Activated CD4-positive, alpha-beta memory T cell treated with anti-CD3 and anti-CD28 coated beads for 36 hours (primary cell): ENCODE measurements at regions not wholly inside any gene's neighbourhood (a gene's known extent, or its start where the extent isn't known, plus 50 kb on each side); places are given as distances from the start of the nearest gene placed in this dataset.
"Not testable (repeated sequence)": the region's sequence is repeated elsewhere in the genome, so short reads cannot be mapped to it uniquely, and the experiment has no call there.

Experiments used
- CTCF ChIA-PET: fragments of 350-600 bp; sonication (Branson Sonifier 250); formaldehyde crosslinking; loops from one replicate; lab custom pipeline; 2021; ENCODE audit warnings: antibody characterized with exemption, inconsistent platforms; lab: Charles Lee
- POLR2A ChIA-PET: fragments of 350-600 bp; sonication (Branson Sonifier 250); formaldehyde crosslinking; loops from one replicate; lab custom pipeline; 2021; ENCODE audit warnings: antibody characterized with exemption; lab: Charles Lee
- DNase-seq: peaks from one replicate; pipeline ENCODE4 v3.0.0-alpha.2; 2020
- H3K27ac Mint-ChIP-seq: one replicate; pipeline ENCODE4 v1.8.0; 2021; ENCODE audit warnings: mixed read lengths
- H3K27me3 Mint-ChIP-seq: one replicate; pipeline ENCODE4 v1.8.0; 2021; ENCODE audit warnings: mixed read lengths
- H3K36me3 Mint-ChIP-seq: one replicate; pipeline ENCODE4 v1.8.0; 2021; ENCODE audit warnings: mixed read lengths
- H3K4me1 Mint-ChIP-seq: one replicate; pipeline ENCODE4 v1.8.0; 2021; ENCODE audit warnings: low read depth, mixed read lengths
- H3K4me3 Mint-ChIP-seq: one replicate; pipeline ENCODE4 v1.8.0; 2021; ENCODE audit warnings: mild to moderate bottlenecking, mixed read lengths
- H3K9me3 Mint-ChIP-seq: one replicate; pipeline ENCODE4 v1.8.0; 2021; ENCODE audit warnings: mixed read lengths
- intact Hi-C: fragments of 100-400 bp; cut with micrococcal nuclease; formaldehyde crosslinking; loops from one replicate; pipeline ENCODE4 v1.15.1; 2023

DNA sequence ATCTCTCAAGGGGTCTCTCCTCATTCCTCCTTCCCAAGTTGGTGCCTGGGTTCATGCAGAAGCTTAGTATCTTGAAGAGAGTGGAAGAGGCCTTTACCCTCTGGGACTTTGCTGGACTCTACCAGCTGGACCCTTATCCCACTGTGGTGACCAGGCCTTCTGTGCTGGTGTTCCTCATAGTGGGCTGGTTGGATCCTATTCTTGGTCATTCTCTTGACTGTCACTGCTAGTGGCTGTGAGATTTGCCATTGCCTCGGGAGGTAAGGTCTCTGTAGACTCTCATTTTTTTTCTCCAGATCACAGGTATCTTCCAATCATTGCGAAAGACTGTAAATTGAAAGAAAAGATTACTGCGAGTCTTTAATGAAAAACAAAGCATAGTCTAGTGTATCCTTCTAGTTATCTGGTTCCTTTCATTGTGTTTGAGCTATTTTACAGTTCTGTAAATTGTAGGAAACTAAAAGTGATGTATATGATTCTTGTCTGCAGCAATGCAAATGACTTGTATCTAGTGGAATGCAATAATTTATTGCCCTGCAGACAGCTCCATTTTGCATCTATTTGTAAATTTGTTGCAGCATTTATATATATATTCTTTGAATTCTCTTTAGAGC lies 217.9 kb downstream of the AEBP2 start:
- Mint-ChIP-seq H3K4me3 (no peak overlapping the region), H3K36me3 (no peaks in the 10 kb centered on the region), H3K27ac (no peak overlapping the region), H3K4me1 (peaks cover 4% of the 10 kb centered on the region), H3K27me3 (no peaks in the 10 kb centered on the region), H3K9me3 (no peaks in the 10 kb centered on the region)
- ChIA-PET POLR2A (no interaction called here), CTCF (no interaction called here)
- no peak for DNase-seq
- intact Hi-C loops = no loop called here

DNA sequence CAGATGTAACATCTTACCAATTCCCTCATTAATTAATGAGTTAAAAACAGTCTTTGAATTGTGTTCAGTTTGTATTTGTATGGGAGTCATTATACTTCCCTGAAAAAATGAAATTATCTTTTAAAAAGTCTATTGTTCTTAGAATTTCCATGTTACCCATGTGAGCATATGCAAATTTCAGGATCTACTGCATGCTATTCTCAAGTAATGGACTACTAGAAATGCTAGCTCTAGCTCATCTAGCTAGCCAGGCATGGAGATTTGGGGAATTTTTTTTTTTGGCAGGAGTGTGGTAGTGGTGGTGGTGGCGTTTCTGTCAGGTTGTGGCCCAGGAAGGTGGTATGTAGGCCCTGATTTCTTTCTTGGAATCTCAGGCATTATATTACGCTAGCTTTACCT lies 218.4 kb downstream of the AEBP2 start:
- H3K27me3 Mint-ChIP-seq = no peaks in the 10 kb centered on the region
- H3K4me3 Mint-ChIP-seq = no peak overlapping the region
- ChIA-PET POLR2A (no interaction called here), CTCF (no interaction called here)
- no peak overlapping the region for H3K27ac Mint-ChIP-seq
- H3K9me3 Mint-ChIP-seq = no peaks in the 10 kb centered on the region
- no peak for DNase-seq
- H3K4me1 Mint-ChIP-seq = peaks cover 4% of the 10 kb centered on the region
- H3K36me3 Mint-ChIP-seq = no peaks in the 10 kb centered on the region
- intact Hi-C loops = no loop called here

DNA sequence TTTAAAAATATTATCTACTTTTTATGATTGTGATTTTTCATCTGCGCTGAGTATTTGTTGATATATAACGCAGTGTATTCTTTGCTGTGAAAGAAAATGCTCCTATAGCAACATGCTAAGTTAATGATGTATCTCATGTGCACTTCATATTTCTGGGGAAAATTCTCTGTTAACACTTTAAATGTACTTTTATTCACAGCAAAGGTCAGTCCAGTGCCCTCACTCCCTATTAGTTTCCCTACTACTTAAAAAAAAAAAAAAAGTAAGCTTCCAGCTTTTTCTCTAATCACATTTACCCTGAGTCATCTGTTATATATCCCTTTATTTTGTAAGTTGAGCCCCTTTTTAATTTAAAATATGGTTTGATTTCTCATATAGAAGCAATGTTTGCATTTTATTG lies 219.8 kb downstream of the AEBP2 start:
- Mint-ChIP-seq H3K4me1 (peaks cover 4% of the 10 kb centered on the region), H3K4me3 (no peak overlapping the region), H3K36me3 (no peaks in the 10 kb centered on the region), H3K27me3 (no peaks in the 10 kb centered on the region), H3K27ac (no peak overlapping the region), H3K9me3 (peaks cover 3% of the 10 kb centered on the region)
- ChIA-PET POLR2A (interaction anchor here (0.7 kb wide), 1 partner anchor 781 kb away, joined by 4 read pairs; no protein-coding TSS in a partner anchor), CTCF (no interaction called here)
- no peak for DNase-seq
- intact Hi-C loops = no loop called here

DNA sequence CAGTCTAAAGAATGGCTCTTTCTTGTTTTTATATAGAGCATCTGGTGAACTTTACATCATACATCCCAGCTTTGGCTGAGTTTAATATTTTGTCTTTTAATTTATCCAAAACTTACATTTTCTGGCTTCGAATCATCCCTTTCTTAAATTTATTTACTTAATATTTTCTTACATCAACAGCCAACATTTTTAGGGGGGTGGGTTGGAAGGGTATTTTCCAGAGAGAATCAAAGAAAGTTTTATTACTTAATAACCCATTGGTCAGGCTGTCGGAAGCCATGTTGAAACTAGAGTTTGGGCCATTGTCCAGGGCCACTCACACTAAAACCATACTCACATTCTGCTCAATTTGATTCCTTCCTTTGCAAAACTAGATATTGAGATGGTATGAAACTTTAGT lies 220.2 kb downstream of the AEBP2 start:
- Mint-ChIP-seq H3K27me3 (no peaks in the 10 kb centered on the region), H3K36me3 (no peaks in the 10 kb centered on the region), H3K27ac (no peak overlapping the region), H3K4me1 (peaks cover 4% of the 10 kb centered on the region), H3K9me3 (peaks cover 3% of the 10 kb centered on the region), H3K4me3 (no peak overlapping the region)
- DNase-seq = no peak
- intact Hi-C loops = no loop called here
- ChIA-PET CTCF (no interaction called here), POLR2A (no interaction called here)

DNA sequence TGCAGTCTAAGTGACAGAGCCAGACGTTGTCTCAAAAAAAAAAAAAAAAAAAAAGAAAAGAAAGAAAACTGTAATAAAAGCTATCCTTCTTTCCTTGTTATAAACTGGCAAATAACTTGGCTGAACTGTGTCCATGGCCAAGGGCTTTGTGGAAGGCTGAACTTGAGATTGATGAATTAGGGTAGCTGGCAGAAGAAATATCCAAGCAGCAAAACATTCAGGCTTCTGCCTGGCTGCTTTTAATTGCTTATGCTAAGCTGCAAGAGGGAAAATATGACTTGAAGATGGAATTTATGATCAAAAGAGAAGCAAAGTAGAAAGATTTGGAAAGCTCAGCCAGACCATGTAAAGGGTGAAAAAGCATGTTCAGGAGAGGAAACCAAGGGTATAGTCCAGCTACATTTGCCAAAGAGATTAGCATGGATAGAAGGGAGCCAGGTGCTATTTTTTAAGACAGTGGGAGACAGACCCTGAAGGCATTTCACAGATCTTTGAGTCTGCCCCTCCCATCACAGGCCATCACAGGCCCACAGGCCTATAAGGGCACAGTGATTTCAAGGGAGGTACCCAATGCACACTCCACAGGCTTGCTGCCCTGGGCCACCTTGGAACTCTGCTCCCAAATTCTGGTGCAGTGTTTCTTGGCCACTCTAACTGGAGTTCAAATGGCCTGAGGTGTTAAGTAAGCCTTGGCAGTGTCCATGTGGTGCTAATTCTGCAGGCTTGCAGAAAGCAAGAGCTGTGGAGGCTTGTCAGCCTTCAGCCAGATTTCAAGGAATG lies 226.0 kb downstream of the AEBP2 start:
- Mint-ChIP-seq H3K27me3 (no peaks in the 10 kb centered on the region), H3K4me1 (peaks cover 4% of the 10 kb centered on the region), H3K4me3 (no peak overlapping the region), H3K9me3 (peaks cover 3% of the 10 kb centered on the region), H3K36me3 (no peaks in the 10 kb centered on the region), H3K27ac (no peak overlapping the region)
- CTCF ChIA-PET = no interaction called here
- no peak for DNase-seq
- intact Hi-C loops = no loop called here
- POLR2A ChIA-PET = no interaction called here

DNA sequence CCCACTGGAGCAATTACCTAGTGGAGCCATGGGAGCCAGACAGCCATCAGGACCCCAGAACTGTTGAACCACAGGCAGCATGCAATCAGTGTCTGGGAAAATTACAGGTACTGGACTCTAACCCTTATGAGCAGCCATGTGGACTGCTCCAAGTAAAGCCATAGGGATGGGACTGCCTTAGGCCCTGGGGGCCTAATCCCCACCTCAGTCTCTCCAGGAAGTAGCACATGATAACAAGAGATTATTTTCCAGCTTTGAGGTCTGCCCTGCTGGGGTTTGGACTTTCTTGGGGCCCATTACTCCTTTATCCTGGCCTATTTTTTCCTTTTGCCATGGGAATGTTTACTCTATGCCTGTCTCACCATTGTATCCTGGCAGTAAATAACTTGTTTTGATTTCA lies 226.8 kb downstream of the AEBP2 start:
- ChIA-PET CTCF (no interaction called here), POLR2A (no interaction called here)
- Mint-ChIP-seq H3K4me3 (no peak overlapping the region), H3K9me3 (peaks cover 3% of the 10 kb centered on the region), H3K27ac (no peak overlapping the region), H3K27me3 (no peaks in the 10 kb centered on the region), H3K4me1 (peaks cover 1% of the 10 kb centered on the region), H3K36me3 (no peaks in the 10 kb centered on the region)
- no peak for DNase-seq
- intact Hi-C loops = no loop called here

DNA sequence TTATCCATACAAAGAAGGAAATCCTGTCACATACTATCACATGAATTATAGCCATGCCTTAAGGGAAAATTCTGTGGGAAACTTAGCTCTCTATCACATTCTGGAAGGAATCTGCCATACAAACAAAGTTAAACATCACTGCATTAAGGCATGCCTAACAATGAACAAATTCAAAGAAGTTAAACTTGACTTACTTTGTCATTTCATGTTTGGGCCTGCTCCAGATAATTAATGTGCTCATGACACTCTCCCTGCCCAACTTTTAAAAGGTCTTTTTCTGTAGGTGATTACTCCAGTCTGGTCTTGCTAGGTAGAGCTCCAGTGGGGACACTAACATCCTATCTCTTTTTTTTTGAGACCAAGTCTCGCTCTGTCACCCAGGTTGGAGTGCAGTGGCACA lies 230.5 kb downstream of the AEBP2 start:
- ChIA-PET CTCF (no interaction called here), POLR2A (no interaction called here)
- Mint-ChIP-seq H3K9me3 (no peaks in the 10 kb centered on the region), H3K4me1 (no peaks in the 10 kb centered on the region), H3K27ac (no peak overlapping the region), H3K36me3 (no peaks in the 10 kb centered on the region), H3K4me3 (no peak overlapping the region), H3K27me3 (no peaks in the 10 kb centered on the region)
- intact Hi-C loops = no loop called here
- DNase-seq = no peak

DNA sequence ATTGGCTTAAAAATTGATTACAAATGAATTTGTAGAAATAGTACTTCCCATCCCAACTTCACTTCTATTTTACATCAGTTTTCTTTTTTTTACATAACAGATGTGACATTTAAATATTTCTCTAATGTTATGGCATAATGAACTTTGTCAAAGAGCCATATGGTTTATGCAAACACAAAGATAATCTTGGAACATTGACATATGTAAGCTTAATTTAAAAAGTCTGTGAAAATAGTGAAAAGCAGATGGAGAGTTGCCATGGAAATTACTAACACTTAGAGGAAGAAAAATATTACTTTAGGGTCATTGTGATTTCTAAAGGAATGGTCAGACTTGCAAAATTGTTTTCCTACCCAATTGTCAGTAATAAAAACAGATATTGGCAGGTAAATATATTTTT lies 232.4 kb downstream of the AEBP2 start:
- Mint-ChIP-seq H3K27me3 (no peaks in the 10 kb centered on the region), H3K4me1 (peaks cover 7% of the 10 kb centered on the region), H3K36me3 (no peaks in the 10 kb centered on the region), H3K4me3 (no peak overlapping the region), H3K27ac (no peak overlapping the region), H3K9me3 (no peaks in the 10 kb centered on the region)
- POLR2A ChIA-PET = no interaction called here
- CTCF ChIA-PET = no interaction called here
- no peak for DNase-seq
- intact Hi-C loops = no loop called here

DNA sequence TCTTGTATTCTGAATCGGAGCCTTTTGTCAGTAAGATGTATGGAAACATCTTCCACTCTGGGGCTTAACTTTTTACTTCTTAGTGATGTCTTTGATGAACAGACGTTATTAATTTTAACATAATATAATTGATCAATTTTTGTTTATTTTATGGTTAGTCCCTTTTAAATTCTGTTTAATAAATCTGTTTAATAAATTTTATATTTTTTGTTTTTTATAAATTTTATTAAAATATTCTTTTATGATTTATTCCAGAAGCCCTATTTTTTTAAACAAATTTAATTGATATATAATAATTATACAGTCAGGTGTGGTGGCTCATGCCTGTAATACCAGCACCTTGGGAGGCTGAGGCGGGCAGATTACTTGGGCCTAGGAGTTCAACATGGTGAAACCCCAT lies 235.1 kb downstream of the AEBP2 start:
- Mint-ChIP-seq H3K36me3 (peaks cover 2% of the 10 kb centered on the region), H3K4me3 (no peak overlapping the region), H3K4me1 (peaks cover 26% of the 10 kb centered on the region), H3K9me3 (peaks cover 17% of the 10 kb centered on the region), H3K27me3 (no peaks in the 10 kb centered on the region), H3K27ac (no peak overlapping the region)
- intact Hi-C loops = loop anchor here (2.0 kb wide), 2 partner anchors 20 to 220 kb away; no protein-coding TSS in a partner anchor
- POLR2A ChIA-PET = interaction anchor here (1.6 kb wide), 1 partner anchor 126 kb away, joined by 6 read pairs; no protein-coding TSS in a partner anchor
- DNase-seq = no peak
- CTCF ChIA-PET = no interaction called here

DNA sequence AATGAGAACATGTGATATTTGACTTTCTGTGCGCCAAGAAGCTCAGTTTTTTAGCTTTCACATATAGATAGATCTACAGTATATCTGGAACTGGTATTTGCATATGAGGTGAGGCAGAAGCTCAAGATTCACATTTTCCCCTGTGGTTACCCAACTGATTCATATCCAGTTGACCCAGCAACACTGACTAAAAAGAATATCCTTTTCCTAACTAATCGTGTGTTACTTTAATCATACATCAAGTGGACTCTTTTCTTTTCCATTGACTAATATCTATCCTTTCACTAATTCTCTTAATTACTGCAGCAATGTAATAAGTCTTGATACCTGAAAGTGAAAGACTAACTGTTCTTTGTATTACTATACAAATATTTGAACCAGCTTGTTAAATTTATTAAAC lies 236.1 kb downstream of the AEBP2 start:
- Mint-ChIP-seq H3K4me1 (peaks cover 32% of the 10 kb centered on the region), H3K36me3 (peaks cover 6% of the 10 kb centered on the region), H3K27me3 (no peaks in the 10 kb centered on the region), H3K27ac (no peak overlapping the region), H3K9me3 (peaks cover 25% of the 10 kb centered on the region), H3K4me3 (no peak overlapping the region)
- ChIA-PET POLR2A (interaction anchor here (1.0 to 1.6 kb wide), 3 partner anchors 19 to 125 kb away, joined by 4 to 6 read pairs (median 6); no protein-coding TSS in a partner anchor), CTCF (no interaction called here)
- intact Hi-C loops = loop anchor here (1.0 to 2.0 kb wide), 6 partner anchors 19 to 243 kb away; no protein-coding TSS in a partner anchor
- DNase-seq = no peak

DNA sequence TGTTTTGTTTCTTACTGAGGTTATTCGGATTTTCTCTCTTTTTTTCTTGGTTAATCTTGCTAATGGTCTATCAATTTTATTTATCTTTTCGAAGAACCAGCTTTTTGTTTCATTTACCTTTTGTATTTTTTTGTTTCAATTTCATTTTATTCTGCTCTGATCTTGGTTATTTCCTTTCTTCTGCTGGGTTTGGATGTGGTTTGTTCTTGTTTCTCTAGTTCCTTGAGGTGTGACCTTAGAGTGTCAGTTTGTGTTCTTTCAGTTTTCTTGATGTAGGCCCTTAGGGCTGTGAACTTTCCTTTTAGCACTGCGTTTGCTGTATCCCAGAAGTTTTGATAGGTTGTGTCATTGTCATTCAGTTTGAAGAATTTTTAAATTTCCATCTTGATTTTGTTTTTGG lies 239.2 kb downstream of the AEBP2 start:
- CTCF ChIA-PET, H3K27me3 Mint-ChIP-seq, POLR2A ChIA-PET, H3K4me3 Mint-ChIP-seq, DNase-seq, H3K36me3 Mint-ChIP-seq, intact Hi-C loops: not testable (repeated sequence)
- H3K27ac Mint-ChIP-seq = peak overlapping the region; percentile 20
- peaks cover 27% of the 10 kb centered on the region for H3K9me3 Mint-ChIP-seq
- peaks cover 43% of the 10 kb centered on the region for H3K4me1 Mint-ChIP-seq

DNA sequence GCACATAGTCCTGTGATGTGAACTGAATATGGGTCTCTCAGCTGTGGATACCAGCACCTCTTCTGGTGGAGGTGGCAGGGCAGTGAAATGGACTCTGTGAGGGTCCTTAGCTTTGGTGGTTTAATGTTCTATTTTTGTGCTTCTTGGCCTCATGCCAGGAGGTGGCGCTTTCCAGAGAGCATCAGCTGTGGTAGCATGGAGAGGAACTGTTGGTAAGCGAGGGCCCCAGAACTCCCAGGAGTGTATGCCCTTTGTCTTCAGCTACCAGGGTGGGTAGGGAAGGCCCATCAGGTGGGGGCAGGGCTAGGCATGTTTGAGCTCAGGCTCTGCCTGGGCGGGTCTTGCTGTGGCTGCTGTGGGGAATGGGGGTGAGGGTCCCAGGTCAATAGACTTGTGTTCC lies 241.7 kb downstream of the AEBP2 start:
- intact Hi-C loops = no loop called here
- H3K4me1 Mint-ChIP-seq = peaks cover 36% of the 10 kb centered on the region

More for the DNA sequence above, 241.7 kb downstream of the AEBP2 start:
- no peaks in the 10 kb centered on the region for H3K27me3 Mint-ChIP-seq
- ChIA-PET POLR2A (no interaction called here), CTCF (no interaction called here)
- H3K36me3 Mint-ChIP-seq = peaks cover 6% of the 10 kb centered on the region
- H3K4me3 Mint-ChIP-seq = no peak overlapping the region
- no peak for DNase-seq
- no peak overlapping the region for H3K27ac Mint-ChIP-seq
- H3K9me3 Mint-ChIP-seq = peaks cover 27% of the 10 kb centered on the region
